GM18909 (cell line): ENCODE measurements at regions not wholly inside any gene's neighbourhood (a gene's known extent, or its start where the extent isn't known, plus 50 kb on each side); places are given as distances from the start of the nearest gene placed in this dataset.

ENCODE experiments used
- ATAC-seq: cut with Tn5 transposase; IDR thresholded peaks from one replicate; pipeline ENCODE4 v1.9.1; 2021; ENCODE audit warnings: mild to moderate bottlenecking; ENCODE audit not compliant: unreplicated experiment, poor library complexity

GRCh38 chr2:41726364-41726763, 321.5 kb upstream of the PKDCC start:
- ATAC-seq: no peak

DNA sequence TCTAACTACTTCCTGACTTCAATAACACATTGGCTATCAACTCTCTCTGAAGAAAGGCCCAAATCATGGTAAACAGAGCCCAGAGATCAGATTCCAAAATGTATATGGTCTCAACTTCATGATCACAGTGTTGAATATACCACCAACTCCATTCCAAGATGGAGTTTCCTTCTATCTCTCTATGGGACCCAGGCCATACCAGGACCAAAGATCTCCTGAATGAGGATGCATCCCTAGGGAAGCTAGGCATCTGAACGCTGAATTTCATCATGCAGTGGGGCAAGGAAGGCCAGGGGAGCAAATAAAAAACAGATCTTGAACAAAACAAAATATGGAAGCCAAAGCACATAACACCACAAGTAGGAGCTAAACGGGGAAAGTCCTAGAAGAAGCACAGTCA, 320.7 kb upstream of the PKDCC start:
- ATAC-seq: no peak

DNA sequence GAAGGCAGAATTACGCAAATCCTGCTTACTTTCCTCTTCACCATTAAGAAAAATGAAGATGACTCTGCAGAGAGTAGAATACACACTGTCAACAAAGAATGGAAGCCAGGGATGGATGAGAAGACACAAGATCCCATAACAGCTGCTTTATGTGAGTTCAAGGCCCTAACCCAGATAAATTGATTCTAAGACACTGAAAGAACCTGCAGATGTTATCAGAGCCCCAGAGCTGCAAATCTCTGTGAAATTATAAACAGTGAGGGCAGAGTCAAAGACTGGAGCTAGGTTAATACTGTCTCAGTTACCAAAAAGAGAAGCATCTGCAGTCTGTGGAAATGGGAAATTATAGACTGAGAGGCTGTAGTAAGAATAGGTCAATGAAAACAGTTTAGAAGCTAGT, 320.1 kb upstream of the PKDCC start:
- ATAC-seq: no peak

- no peak for ATAC-seq
Observed at GRCh38 chr2:41728788-41729338, 319.0 kb upstream of the PKDCC start.

DNA sequence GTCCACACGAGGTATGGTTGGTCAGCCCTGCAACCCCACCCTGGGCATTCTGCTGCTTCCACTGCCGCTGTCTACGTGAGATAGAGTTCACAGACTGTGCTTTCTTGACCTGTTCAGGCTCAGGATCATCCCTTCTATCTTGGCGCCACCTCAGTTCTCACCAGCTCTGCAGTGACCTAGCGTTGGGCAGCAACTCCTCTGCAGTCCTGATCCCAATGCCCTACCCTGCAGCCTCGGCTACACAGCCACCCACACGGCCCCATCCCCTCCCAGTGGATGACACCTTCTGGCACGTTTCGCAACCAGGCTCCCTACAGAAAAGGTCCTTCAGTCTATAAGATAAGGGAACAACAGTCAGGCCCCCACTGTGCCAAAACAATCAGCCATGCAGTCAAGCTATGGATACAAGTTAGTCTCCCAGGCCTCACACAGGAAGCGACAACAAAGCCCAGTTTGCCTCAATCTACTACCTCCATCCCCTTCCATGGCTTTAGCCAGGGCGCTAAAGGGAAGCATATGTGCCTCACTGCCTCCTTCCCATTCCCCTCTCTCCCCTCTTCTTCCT, 317.9 kb upstream of the PKDCC start:
- no peak for ATAC-seq

DNA sequence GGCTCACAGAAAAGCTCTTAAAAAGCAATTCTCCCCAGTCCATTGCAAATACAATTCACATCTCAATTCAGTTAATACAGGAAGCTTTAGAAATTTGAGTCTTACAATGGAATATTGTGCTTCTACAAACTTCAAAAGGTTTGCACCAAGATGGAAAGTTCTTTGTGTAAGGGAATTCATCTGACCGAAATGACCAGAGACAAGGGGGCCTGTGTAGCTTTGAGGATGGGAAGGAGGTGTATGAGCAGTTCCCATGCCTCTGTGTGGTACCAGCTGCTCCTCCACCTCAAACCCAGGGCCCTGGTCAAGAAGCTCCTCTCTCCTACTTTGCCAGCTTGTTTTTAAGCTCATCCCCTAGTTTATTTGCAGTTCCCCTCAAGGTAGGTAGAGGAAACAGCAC, 312.8 kb upstream of the PKDCC start:
- ATAC-seq: no peak

DNA sequence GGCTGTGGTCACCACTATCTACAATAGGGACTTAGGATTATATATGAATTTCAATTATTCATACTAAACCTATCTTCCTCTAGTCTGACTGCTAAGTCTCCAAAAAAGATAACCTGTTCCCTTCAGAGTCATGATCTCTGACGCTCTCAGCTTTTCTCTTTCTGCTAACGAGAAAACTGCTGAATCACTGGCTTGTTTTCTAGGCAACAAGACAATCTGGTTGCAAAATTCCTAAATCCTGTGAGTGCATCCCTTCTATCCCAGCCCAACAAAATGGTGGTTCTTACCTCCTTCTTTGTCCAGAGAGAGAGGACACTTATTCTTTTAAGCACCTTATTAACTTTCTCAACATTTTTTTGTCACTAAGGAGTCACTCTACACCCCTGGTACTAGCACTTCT, 312.3 kb upstream of the PKDCC start:
- no peak for ATAC-seq

GRCh38 chr2:41736105-41736567, 311.7 kb upstream of the PKDCC start:
- peak; percentile 98 for ATAC-seq

DNA sequence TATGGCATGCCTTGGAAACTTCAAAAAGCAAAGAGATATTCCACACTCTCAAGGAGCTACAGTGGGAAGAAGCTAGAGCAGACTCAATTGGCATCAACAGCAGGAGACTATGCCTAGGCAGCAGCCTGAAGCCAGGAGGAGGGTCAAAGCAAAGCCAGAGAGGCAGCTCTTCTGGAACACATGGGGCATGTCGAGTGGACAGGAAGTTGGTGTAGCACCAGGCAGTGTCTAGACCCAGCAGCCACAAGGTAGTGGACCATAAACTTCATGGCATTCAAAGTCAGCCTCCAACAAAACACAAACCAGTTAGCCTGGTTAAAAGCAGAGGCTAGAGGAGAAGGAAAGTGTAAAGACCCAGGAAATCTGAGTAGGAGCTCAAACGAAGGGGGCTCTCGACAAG, 311.2 kb upstream of the PKDCC start:
- peak; percentile 47 for ATAC-seq

- ATAC-seq: no peak
Observed at GRCh38 chr2:41737888-41738287, 309.9 kb upstream of the PKDCC start.

DNA sequence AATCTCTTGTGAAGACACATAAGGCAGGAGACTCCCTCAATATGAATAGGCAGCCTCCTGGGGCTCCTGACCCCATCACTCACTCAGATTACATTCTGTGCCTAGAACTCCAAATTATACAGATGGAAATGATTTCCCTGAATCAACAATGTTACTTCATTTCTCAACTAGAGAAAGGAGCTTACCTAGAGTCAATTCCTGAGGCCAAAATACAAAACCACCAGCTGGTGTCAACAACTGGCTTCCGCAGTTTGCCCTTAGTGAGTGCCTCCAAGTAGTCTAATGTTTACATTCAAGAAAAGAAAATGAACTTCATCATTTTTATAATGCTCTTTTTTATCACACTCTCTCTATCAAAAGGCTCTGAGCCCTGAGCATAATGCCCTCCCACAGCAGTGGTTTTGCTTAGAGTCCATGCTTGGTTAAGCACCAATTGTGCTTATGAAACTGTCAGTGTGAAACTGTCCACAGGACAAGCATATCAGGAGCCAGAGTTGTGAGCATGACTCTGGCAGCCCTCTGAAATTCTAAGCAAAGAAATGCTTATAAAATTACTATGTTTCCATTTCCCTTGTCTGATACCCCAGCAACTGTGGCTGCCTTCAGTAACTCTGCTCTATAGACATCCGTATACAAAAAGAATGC, 305.7 kb upstream of the PKDCC start:
- peak; percentile 100 for ATAC-seq

DNA sequence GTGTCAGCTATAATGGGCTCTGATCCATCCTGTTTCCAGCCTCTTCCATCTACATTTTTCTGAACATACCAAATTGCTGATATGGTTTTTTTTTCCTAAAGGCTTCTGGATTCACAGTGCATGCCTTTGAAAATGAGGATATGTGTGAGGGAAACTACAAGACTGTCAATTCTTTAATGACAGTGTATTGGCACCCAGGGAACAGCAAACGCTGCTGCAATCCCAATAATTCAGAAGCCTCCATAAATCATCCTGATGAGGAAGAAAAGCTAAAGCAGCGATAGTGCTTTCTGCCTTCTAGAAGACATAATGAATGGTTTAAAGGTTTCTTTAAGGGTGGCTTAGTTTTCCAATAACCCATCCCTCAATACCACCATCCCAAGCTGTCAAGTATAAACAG, 304.5 kb upstream of the PKDCC start:
- ATAC-seq: no peak

DNA sequence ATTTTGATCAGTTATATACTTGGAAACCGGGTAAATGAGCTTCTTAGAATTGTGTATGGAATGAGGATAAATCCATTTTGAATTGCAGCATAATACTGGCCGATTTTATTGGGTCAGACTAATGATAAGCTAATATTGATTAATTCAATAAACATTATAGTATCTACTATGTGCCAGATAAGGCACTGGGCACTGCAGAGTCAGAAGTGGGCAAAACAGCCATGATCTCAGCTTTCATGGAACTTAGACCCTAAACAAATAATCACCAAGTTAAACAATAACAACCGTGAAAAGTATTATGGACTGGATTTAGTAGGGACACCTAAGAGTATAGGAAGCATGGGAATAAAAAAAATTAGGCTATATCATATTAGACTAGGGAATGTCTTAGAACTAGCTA, 297.0 kb upstream of the PKDCC start:
- ATAC-seq: no peak

DNA sequence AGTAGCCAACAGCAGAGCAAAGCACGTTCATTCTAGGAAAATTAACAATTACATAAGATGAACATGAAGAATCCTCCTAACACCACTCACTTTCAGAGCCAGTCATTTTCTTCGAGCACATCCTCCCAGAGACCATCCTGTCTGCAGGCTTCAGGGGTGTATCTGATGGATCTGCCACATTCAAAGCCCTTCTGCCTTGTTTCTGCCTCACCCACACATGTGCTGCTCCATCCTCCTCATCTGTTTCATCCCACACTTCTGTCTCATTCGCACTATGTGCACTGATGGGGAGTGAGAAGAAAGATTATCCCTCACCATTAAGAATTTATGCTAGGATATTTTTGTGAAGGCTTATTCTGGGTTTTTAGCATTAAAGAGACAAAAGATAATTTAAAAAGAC, 287.9 kb upstream of the PKDCC start:
- no peak for ATAC-seq

- no peak for ATAC-seq
Observed at GRCh38 chr2:41763141-41763540, 284.7 kb upstream of the PKDCC start.

DNA sequence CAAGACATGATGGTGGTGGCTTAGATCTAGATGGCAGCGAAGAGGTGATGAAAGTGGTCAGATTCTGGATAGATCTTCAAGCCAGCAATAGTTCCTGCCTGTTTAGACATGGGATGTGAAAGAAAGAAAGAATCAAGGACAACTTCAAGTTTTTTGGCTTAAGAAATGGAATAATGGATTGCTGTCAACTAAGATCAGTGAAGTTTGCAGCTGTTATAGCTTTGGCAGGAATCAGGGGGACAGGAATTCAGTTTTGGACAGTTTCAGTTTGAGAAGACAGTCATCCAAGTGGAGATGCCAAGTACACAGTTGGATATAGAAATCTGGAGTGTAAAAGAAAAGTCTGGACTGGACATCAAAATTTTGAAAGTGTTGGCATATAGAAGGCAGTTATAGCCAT, 283.7 kb upstream of the PKDCC start:
- no peak for ATAC-seq

- ATAC-seq: no peak
Observed at GRCh38 chr2:41764919-41765318, 282.9 kb upstream of the PKDCC start.

DNA sequence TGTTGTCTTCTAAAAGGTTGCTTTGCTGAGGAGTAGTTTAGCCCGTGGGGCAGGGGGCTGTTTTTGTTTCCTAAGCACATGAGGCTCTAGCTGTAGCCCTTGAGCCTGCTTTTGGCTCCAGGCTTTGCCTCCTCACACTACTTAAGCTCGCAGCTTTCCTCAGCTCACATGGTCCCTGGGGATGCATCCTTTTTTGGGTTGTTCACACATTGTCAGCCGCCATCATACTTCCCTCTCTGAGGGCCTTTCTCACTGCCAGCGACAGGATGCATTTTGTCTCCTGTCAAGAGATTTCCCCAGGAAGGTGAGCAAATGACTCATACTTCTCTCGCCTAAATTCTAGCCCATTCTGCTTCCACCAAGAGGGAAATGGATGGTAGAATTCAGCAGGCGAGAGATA, 279.5 kb upstream of the PKDCC start:
- no peak for ATAC-seq

GRCh38 chr2:41771710-41772109, 276.1 kb upstream of the PKDCC start:
- no peak for ATAC-seq

DNA sequence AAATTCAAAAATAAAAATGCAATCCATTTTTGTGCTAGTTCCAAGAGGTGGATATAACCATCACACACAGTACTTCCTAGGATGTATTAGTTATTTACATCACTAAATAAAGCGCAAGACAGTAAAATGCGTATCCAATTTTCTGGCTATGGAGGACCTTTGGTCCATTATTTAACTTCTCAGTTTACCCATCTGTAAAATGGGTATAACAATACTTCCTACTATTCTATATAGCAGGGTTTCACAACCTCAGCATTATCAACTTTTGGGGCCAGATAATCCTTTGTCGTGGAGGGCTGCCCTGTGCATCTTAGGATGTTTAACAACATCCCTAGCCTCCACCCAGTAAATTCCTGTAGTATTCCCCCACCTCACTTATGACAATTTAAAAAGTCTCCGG, 275.1 kb upstream of the PKDCC start:
- ATAC-seq: no peak

- ATAC-seq: no peak
Observed at GRCh38 chr2:41774011-41774605, 273.7 kb upstream of the PKDCC start.
